SK-N-SH (cell line): ENCODE measurements at regions not wholly inside any gene's neighbourhood (a gene's known extent, or its start where the extent isn't known, plus 50 kb on each side); places are given as distances from the start of the nearest gene placed in this dataset.

Experiments
- CTCF ChIA-PET: fragments of 300-600, 350-600 bp; formaldehyde crosslinking; extraction: SDS; loops from one replicate; lab custom pipeline; 2021; lab: Yijun Ruan, JAX
- POLR2A ChIA-PET: fragments of 350-600 bp; sonication (Branson Sonifier 250); formaldehyde crosslinking; extraction: SDS; loops from one replicate; lab custom pipeline; 2020; ENCODE audit warnings: antibody characterized with exemption, inconsistent platforms; lab: Yijun Ruan, JAX
- DNase-seq: peaks from one replicate; pipeline ENCODE4 v3.0.0; 2012
- H2AFZ ChIP-seq: fragments of 200-600 bp; sonication (generic); 2 replicates; pipeline ENCODE4 v1.8.1; 2016; ENCODE audit warnings: antibody characterized with exemption, mild to moderate bottlenecking, low read depth
- H3F3A ChIP-seq: fragments of 200-600 bp; sonication (generic); replicated peaks from 2 replicates; pipeline ENCODE3; 2016; ENCODE audit warnings: antibody characterized with exemption, mild to moderate bottlenecking; ENCODE audit not compliant: insufficient read depth
- H3K27ac ChIP-seq, 2 experiments: fragments of 200-500 bp in 1 of 2; fragments of 200-600 bp in 1 of 2; sonication (Bioruptor generic) in 1 of 2; sonication (generic), shearing (Covaris generic) in 1 of 2; 2 replicates each; pipeline versions ENCODE4 v1.5.1 to v1.6.1; 2014 to 2016; ENCODE audit warnings: low read depth in 2 of 2, inconsistent platforms in 1 of 2, low read length in 1 of 2, mild to moderate bottlenecking in 1 of 2, mixed read lengths in 1 of 2
- H3K27me3 ChIP-seq: fragments of 200-600 bp; sonication (generic), shearing (Covaris generic); 2 replicates; pipeline ENCODE4 v1.6.1; 2016; ENCODE audit warnings: mixed run types; ENCODE audit not compliant: insufficient read depth
- H3K36me3 ChIP-seq, 2 experiments: fragments of 200-500 bp in 1 of 2; fragments of 200-600 bp in 1 of 2; sonication (Bioruptor generic) in 1 of 2; sonication (generic) in 1 of 2; replicated peaks in 1 of 2; 2 replicates each; pipeline versions ENCODE3 to v1.5.1; 2014 to 2016; ENCODE audit warnings: low read length in 1 of 2, mild to moderate bottlenecking in 1 of 2; ENCODE audit not compliant: insufficient read depth in 2 of 2, control insufficient read depth in 1 of 2
- H3K4me1 ChIP-seq, 2 experiments: fragments of 200-500 bp in 1 of 2; fragments of 200-600 bp in 1 of 2; sonication (Bioruptor generic) in 1 of 2; sonication (generic), shearing (Covaris generic) in 1 of 2; 2 replicates each; pipeline versions ENCODE4 v1.5.1 to v1.6.1; 2014 to 2016; ENCODE audit warnings: low read depth in 1 of 2, low read length in 1 of 2, mixed run types in 1 of 2; ENCODE audit not compliant: insufficient read depth in 2 of 2, control insufficient read depth in 1 of 2
- H3K4me2 ChIP-seq: fragments of 200-600 bp; sonication (generic), shearing (Covaris generic); 2 replicates; pipeline ENCODE4 v1.6.1; 2017; ENCODE audit warnings: mixed run types
- H3K4me3 ChIP-seq, 2 experiments: fragments of 200-500 bp in 1 of 2; fragments of 200-600 bp in 1 of 2; sonication (Bioruptor generic) in 1 of 2; sonication (generic), shearing (Covaris generic) in 1 of 2; 2 replicates each; pipeline versions ENCODE4 v1.5.1 to v1.8.1; 2014 to 2016; ENCODE audit warnings: low read depth in 2 of 2, inconsistent platforms in 1 of 2, low read length in 1 of 2, mild to moderate bottlenecking in 1 of 2, mixed read lengths in 1 of 2, moderate library complexity in 1 of 2
- H3K79me2 ChIP-seq: fragments of 200-600 bp; sonication (generic); 2 replicates; pipeline ENCODE4 v1.8.1; 2017; ENCODE audit warnings: mild to moderate bottlenecking; ENCODE audit not compliant: insufficient read depth
- H3K9ac ChIP-seq: fragments of 200-600 bp; sonication (generic); 2 replicates; pipeline ENCODE4 v1.6.1; 2017; ENCODE audit warnings: mixed run types
- H3K9me2 ChIP-seq: fragments of 200-600 bp; sonication (generic); 2 replicates; pipeline ENCODE4 v1.6.1; 2017; ENCODE audit warnings: mixed run types
- H3K9me3 ChIP-seq: fragments of 200-600 bp; sonication (generic); 2 replicates; pipeline ENCODE4 v1.6.1; 2017; ENCODE audit warnings: mixed run types, mild to moderate bottlenecking, moderate library complexity
- H4K20me1 ChIP-seq: fragments of 200-600 bp; sonication (generic); 2 replicates; pipeline ENCODE4 v1.6.1; 2017; ENCODE audit warnings: mild to moderate bottlenecking, mixed run types; ENCODE audit not compliant: insufficient read depth
- FOXJ3 ChIP-seq: sonication (generic); formaldehyde crosslinking; IDR thresholded peaks from 2 replicates; pipeline ENCODE4 v1.5.1; 2020; ENCODE audit warnings: mild to moderate bottlenecking, missing genetic modification reagents
- IRF3 ChIP-seq: fragments of 150-350 bp; IDR thresholded peaks from 2 replicates; pipeline ENCODE4 v1.6.1; 2016; ENCODE audit warnings: mild to moderate bottlenecking, low read depth, low read length
- JUND ChIP-seq: IDR thresholded peaks from 2 replicates; pipeline ENCODE4 v1.4.0; 2012
- MEF2A ChIP-seq: IDR thresholded peaks from 2 replicates; pipeline ENCODE4 v1.4.0; 2012; ENCODE audit warnings: low read depth, borderline replicate concordance
- NRF1 ChIP-seq: IDR thresholded peaks from 2 replicates; pipeline ENCODE4 v1.6.1; 2012; ENCODE audit warnings: low read depth, mild to moderate bottlenecking, low read length
- RCOR1 ChIP-seq: fragments of 150-350 bp; IDR thresholded peaks from 2 replicates; pipeline ENCODE4 v1.6.1; 2017; ENCODE audit warnings: antibody characterized with exemption, low read length
- REST ChIP-seq: IDR thresholded peaks from 2 replicates; pipeline ENCODE4 v1.6.1; 2012; ENCODE audit warnings: mild to moderate bottlenecking, low read depth, low read length, moderate library complexity
- SMC3 ChIP-seq: IDR thresholded peaks from 2 replicates; pipeline ENCODE4 v1.6.1; 2012; ENCODE audit warnings: low read depth, low read length, improper control_type of control experiment
- TAF1 ChIP-seq: IDR thresholded peaks from 2 replicates; pipeline ENCODE4 v1.6.1; 2012; ENCODE audit warnings: low read depth, mild to moderate bottlenecking, low read length, moderate library complexity, borderline replicate concordance
- ZBTB33 ChIP-seq: IDR thresholded peaks from 2 replicates; pipeline ENCODE4 v1.4.0; 2012; ENCODE audit warnings: low read depth, borderline replicate concordance
- WGBS: methylation state at CpG from one replicate; pipeline ENCODE4 v1.1.6; 2017; ENCODE audit warnings: low lambda C conversion rate; 5-methylcytosine and 5-hydroxymethylcytosine counted together

- 78% methylated on average over 8 of the region's 8 CpGs for WGBS
- TF ChIP-seq RCOR1, result no peak
- TF ChIP-seq NRF1, result no peak
- no peak for TF ChIP-seq JUND
- no peak for TF ChIP-seq SMC3
- TF ChIP-seq ZBTB33, result no peak
- TF ChIP-seq TAF1, result no peak
- TF ChIP-seq, all 33 proteins: peak for 0
- Histone ChIP-seq H2AFZ (no peak overlapping the region), H3K4me1 (peaks cover 0 to 7% of the 10 kb centered on the region in 2 experiments; a peak in 1 of 4 replicates), H3K9ac (no peak overlapping the region), H3K9me3 (no peaks in the 10 kb centered on the region), H3K9me2 (no peaks in the 10 kb centered on the region), H3K79me2 (no peaks in the 10 kb centered on the region), H3K36me3 (no peaks in the 10 kb centered on the region), H3K4me3 (no peak overlapping the region), H3K27ac (no peak overlapping the region), H3K27me3 (peaks cover 13% of the 10 kb centered on the region; the same call in 1 of the 2 replicates), H3K4me2 (no peak overlapping the region), H4K20me1 (no peaks in the 10 kb centered on the region), H3F3A (peaks cover 4% of the 10 kb centered on the region)
- no peak for DNase-seq
- CTCF ChIA-PET, result interaction anchor here (0.9 to 2.6 kb wide), 3 partner anchors 9 to 12 kb away, joined by 3 to 6 read pairs (median 5); no protein-coding TSS in a partner anchor
- POLR2A ChIA-PET, result no interaction called here
Measured at GRCh38 chr14:34062353-34062973, 111.6 kb upstream of the EGLN3 start.

- POLR2A ChIA-PET, result interaction anchor here (0.6 to 1.1 kb wide), 3 partner anchors 27 to 136 kb away, joined by 3 to 4 read pairs (median 3); no protein-coding TSS in a partner anchor
- no peaks in the 10 kb centered on the region for H3K36me3 ChIP-seq
- peaks cover 10% of the 10 kb centered on the region; the same call in 1 of the 2 replicates for H3K27me3 ChIP-seq
- CTCF ChIA-PET, result interaction anchor here (0.7 to 2.6 kb wide), 6 partner anchors 10 to 222 kb away, joined by 3 to 6 read pairs (median 4); no protein-coding TSS in a partner anchor
- peak overlapping the region; percentile 65; the same call in 1 of the 2 replicates for H3K9ac ChIP-seq
- H3K4me1 ChIP-seq, result peaks cover 0 to 7% of the 10 kb centered on the region in 2 experiments; a peak in 1 of 4 replicates
- DNase-seq, result no peak
- H3K9me2 ChIP-seq, result no peaks in the 10 kb centered on the region
- H3F3A ChIP-seq, result peaks cover 4% of the 10 kb centered on the region
- 79% methylated on average over 16 of the region's 16 CpGs for WGBS
- H3K4me3 ChIP-seq, result peak overlapping the region; percentile 54 to 65; a peak in 3 of 4 replicates
- H2AFZ ChIP-seq, result peak overlapping the region; percentile 88; the same call in 1 of the 2 replicates
- no peaks in the 10 kb centered on the region for H4K20me1 ChIP-seq
- H3K27ac ChIP-seq, result no peak overlapping the region
- no peaks in the 10 kb centered on the region for H3K79me2 ChIP-seq
- TF ChIP-seq NRF1 (no peak), REST (no peak), IRF3 (no peak), RCOR1 (no peak), MEF2A (no peak), FOXJ3 (CRISPR knock-in tag) (no peak)
- H3K4me2 ChIP-seq, result peak overlapping the region; percentile 83
- H3K9me3 ChIP-seq, result no peaks in the 10 kb centered on the region
Measured at GRCh38 chr14:34060651-34060999, 109.8 kb upstream of the EGLN3 start.
